ENCODE measurements at regions not wholly inside any gene's neighbourhood (a gene's known extent, or its start where the extent isn't known, plus 50 kb on each side); places are given as distances from the start of the nearest gene placed in this dataset.

- H3K4me3 ChIP-seq (ENCODE audit: low read length), result no peak overlapping the region
- TF ChIP-seq CTCF (IDR thresholded peaks at IDR 0.05; ENCODE audit: insufficient read depth, low read depth, low read length, missing control alignments), result no peak
Measured at GRCh38 chr11:15744693-15745092, 611.7 kb downstream of the SOX6 start.

GRCh38 chr11:15745266-15745665, 611.1 kb downstream of the SOX6 start:
- peak; percentile 41 for DNase-seq (ENCODE audit: low read depth)
- no peak overlapping the region for H3K4me3 ChIP-seq (ENCODE audit: low read length)
- no peak for TF ChIP-seq CTCF (IDR thresholded peaks at IDR 0.05; ENCODE audit: insufficient read depth, low read depth, low read length, missing control alignments)

More at GRCh38 chr11:15744693-15745092, 611.7 kb downstream of the SOX6 start:
- DNase-seq (ENCODE audit: low read depth), result no peak

GRCh38 chr11:15747671-15748070, 608.7 kb downstream of the SOX6 start:
- no peak overlapping the region for H3K4me3 ChIP-seq (ENCODE audit: low read length)
- no peak for TF ChIP-seq CTCF (IDR thresholded peaks at IDR 0.05; ENCODE audit: insufficient read depth, low read depth, low read length, missing control alignments)
- no peak for DNase-seq (ENCODE audit: low read depth)

GRCh38 chr11:15748132-15748531, 608.2 kb downstream of the SOX6 start:
- DNase-seq (ENCODE audit: low read depth), result no peak
- H3K4me3 ChIP-seq (ENCODE audit: low read length), result no peak overlapping the region
- no peak for TF ChIP-seq CTCF (IDR thresholded peaks at IDR 0.05; ENCODE audit: insufficient read depth, low read depth, low read length, missing control alignments)

GRCh38 chr11:15748741-15749140, 607.6 kb downstream of the SOX6 start:
- H3K4me3 ChIP-seq (ENCODE audit: low read length), result no peak overlapping the region
- DNase-seq (ENCODE audit: low read depth), result no peak
- no peak for TF ChIP-seq CTCF (IDR thresholded peaks at IDR 0.05; ENCODE audit: insufficient read depth, low read depth, low read length, missing control alignments)

- TF ChIP-seq CTCF (IDR thresholded peaks at IDR 0.05; ENCODE audit: insufficient read depth, low read depth, low read length, missing control alignments), result no peak
- no peak for DNase-seq (ENCODE audit: low read depth)
- no peak overlapping the region for H3K4me3 ChIP-seq (ENCODE audit: low read length)
Measured at GRCh38 chr11:15750535-15751308, 605.6 kb downstream of the SOX6 start.

GRCh38 chr11:15754221-15754620, 602.1 kb downstream of the SOX6 start:
- H3K4me3 ChIP-seq (ENCODE audit: low read length), result no peak overlapping the region
- DNase-seq (ENCODE audit: low read depth), result peak; percentile 42
- TF ChIP-seq CTCF (IDR thresholded peaks at IDR 0.05; ENCODE audit: insufficient read depth, low read depth, low read length, missing control alignments), result no peak

Measured in epithelial cell of esophagus (primary cell).